Activated naive CD4-positive, alpha-beta T cell treated with anti-CD3 and anti-CD28 coated beads, Interleukin-2, amount 50 U/mL, for 24 hours (primary cell): ENCODE measurements at regions not wholly inside any gene's neighbourhood (a gene's known extent, or its start where the extent isn't known, plus 50 kb on each side); places are given as distances from the start of the nearest gene placed in this dataset.

Source experiments
- H3K27ac Mint-ChIP-seq: one replicate; pipeline ENCODE4 v1.8.0; 2021; ENCODE audit warnings: mild to moderate bottlenecking, mixed read lengths
- H3K27me3 Mint-ChIP-seq: one replicate; pipeline ENCODE4 v1.8.0; 2021; ENCODE audit warnings: mixed read lengths
- H3K36me3 Mint-ChIP-seq: one replicate; pipeline ENCODE4 v1.8.0; 2021; ENCODE audit warnings: mixed read lengths
- H3K4me1 Mint-ChIP-seq: one replicate; pipeline ENCODE4 v1.8.0; 2021; ENCODE audit warnings: mixed read lengths
- H3K4me3 Mint-ChIP-seq: one replicate; pipeline ENCODE4 v1.8.0; 2021; ENCODE audit warnings: mild to moderate bottlenecking, mixed read lengths
- H3K9me3 Mint-ChIP-seq: one replicate; pipeline ENCODE4 v1.8.0; 2021; ENCODE audit warnings: mixed read lengths

- Mint-ChIP-seq H3K4me3 (no peak overlapping the region), H3K36me3 (no peaks in the 10 kb centered on the region), H3K27ac (no peak overlapping the region), H3K4me1 (peaks cover 12% of the 10 kb centered on the region), H3K27me3 (no peaks in the 10 kb centered on the region), H3K9me3 (peaks cover 7% of the 10 kb centered on the region)
Measured at GRCh38 chr12:68491204-68491960, 119.3 kb upstream of the RAP1B start.

GRCh38 chr12:68495336-68496070 lies 115.2 kb upstream of the RAP1B start:
- Mint-ChIP-seq H3K36me3 (no peaks in the 10 kb centered on the region), H3K27ac (no peak overlapping the region), H3K27me3 (no peaks in the 10 kb centered on the region), H3K4me1 (peaks cover 24% of the 10 kb centered on the region), H3K4me3 (no peak overlapping the region), H3K9me3 (peaks cover 2% of the 10 kb centered on the region)

- Mint-ChIP-seq H3K36me3 (no peaks in the 10 kb centered on the region), H3K4me1 (peaks cover 23% of the 10 kb centered on the region), H3K9me3 (no peaks in the 10 kb centered on the region), H3K27ac (peak overlapping the region; percentile 37), H3K4me3 (no peak overlapping the region), H3K27me3 (no peaks in the 10 kb centered on the region)
Measured at GRCh38 chr12:68497107-68497506, 113.6 kb upstream of the RAP1B start.

GRCh38 chr12:68497702-68498101 lies 113.0 kb upstream of the RAP1B start:
- H3K9me3 Mint-ChIP-seq, result no peaks in the 10 kb centered on the region
- H3K36me3 Mint-ChIP-seq, result no peaks in the 10 kb centered on the region
- peaks cover 23% of the 10 kb centered on the region for H3K4me1 Mint-ChIP-seq
- H3K27ac Mint-ChIP-seq, result peak overlapping the region; percentile 5
- H3K4me3 Mint-ChIP-seq, result no peak overlapping the region
- no peaks in the 10 kb centered on the region for H3K27me3 Mint-ChIP-seq

- Mint-ChIP-seq H3K9me3 (no peaks in the 10 kb centered on the region), H3K4me3 (no peak overlapping the region), H3K27me3 (no peaks in the 10 kb centered on the region), H3K36me3 (no peaks in the 10 kb centered on the region), H3K4me1 (peaks cover 23% of the 10 kb centered on the region), H3K27ac (no peak overlapping the region)
Measured at GRCh38 chr12:68498736-68499135, 112.0 kb upstream of the RAP1B start.

GRCh38 chr12:68499616-68500015 lies 111.1 kb upstream of the RAP1B start:
- Mint-ChIP-seq H3K36me3 (no peaks in the 10 kb centered on the region), H3K4me3 (no peak overlapping the region), H3K27me3 (no peaks in the 10 kb centered on the region), H3K9me3 (no peaks in the 10 kb centered on the region), H3K4me1 (peaks cover 20% of the 10 kb centered on the region), H3K27ac (no peak overlapping the region)

- Mint-ChIP-seq H3K9me3 (no peaks in the 10 kb centered on the region), H3K36me3 (no peaks in the 10 kb centered on the region), H3K27ac (no peak overlapping the region), H3K4me1 (peaks cover 16% of the 10 kb centered on the region), H3K27me3 (no peaks in the 10 kb centered on the region), H3K4me3 (no peak overlapping the region)
Measured at GRCh38 chr12:68501226-68501625, 109.5 kb upstream of the RAP1B start.

GRCh38 chr12:68505970-68506369 lies 104.7 kb upstream of the RAP1B start:
- Mint-ChIP-seq H3K27ac (no peak overlapping the region), H3K9me3 (no peaks in the 10 kb centered on the region), H3K36me3 (no peaks in the 10 kb centered on the region), H3K4me1 (no peaks in the 10 kb centered on the region), H3K4me3 (no peak overlapping the region), H3K27me3 (no peaks in the 10 kb centered on the region)

GRCh38 chr12:68506619-68507018 lies 104.1 kb upstream of the RAP1B start:
- Mint-ChIP-seq H3K9me3 (no peaks in the 10 kb centered on the region), H3K27me3 (no peaks in the 10 kb centered on the region), H3K36me3 (no peaks in the 10 kb centered on the region), H3K4me3 (no peak overlapping the region), H3K4me1 (no peaks in the 10 kb centered on the region), H3K27ac (no peak overlapping the region)

GRCh38 chr12:68507657-68508056 lies 103.0 kb upstream of the RAP1B start:
- Mint-ChIP-seq H3K4me3 (no peak overlapping the region), H3K27ac (no peak overlapping the region), H3K9me3 (no peaks in the 10 kb centered on the region), H3K4me1 (no peaks in the 10 kb centered on the region), H3K27me3 (no peaks in the 10 kb centered on the region), H3K36me3 (no peaks in the 10 kb centered on the region)

GRCh38 chr12:68508576-68508975 lies 102.1 kb upstream of the RAP1B start:
- no peak overlapping the region for H3K4me3 Mint-ChIP-seq
- H3K36me3 Mint-ChIP-seq, result no peaks in the 10 kb centered on the region
- H3K4me1 Mint-ChIP-seq, result no peaks in the 10 kb centered on the region
- H3K27ac Mint-ChIP-seq, result no peak overlapping the region
- no peaks in the 10 kb centered on the region for H3K9me3 Mint-ChIP-seq
- no peaks in the 10 kb centered on the region for H3K27me3 Mint-ChIP-seq

GRCh38 chr12:68509242-68509641 lies 101.5 kb upstream of the RAP1B start:
- Mint-ChIP-seq H3K4me3 (no peak overlapping the region), H3K9me3 (no peaks in the 10 kb centered on the region), H3K27me3 (no peaks in the 10 kb centered on the region), H3K4me1 (no peaks in the 10 kb centered on the region), H3K27ac (no peak overlapping the region), H3K36me3 (no peaks in the 10 kb centered on the region)

GRCh38 chr12:68510397-68510796 lies 100.3 kb upstream of the RAP1B start:
- no peak overlapping the region for H3K27ac Mint-ChIP-seq
- no peaks in the 10 kb centered on the region for H3K27me3 Mint-ChIP-seq
- no peak overlapping the region for H3K4me3 Mint-ChIP-seq
- H3K9me3 Mint-ChIP-seq, result no peaks in the 10 kb centered on the region
- H3K4me1 Mint-ChIP-seq, result no peaks in the 10 kb centered on the region
- H3K36me3 Mint-ChIP-seq, result no peaks in the 10 kb centered on the region

GRCh38 chr12:68514807-68515411 lies 95.8 kb upstream of the RAP1B start:
- Mint-ChIP-seq H3K9me3 (no peaks in the 10 kb centered on the region), H3K36me3 (no peaks in the 10 kb centered on the region), H3K27me3 (no peaks in the 10 kb centered on the region), H3K27ac (no peak overlapping the region), H3K4me1 (no peaks in the 10 kb centered on the region), H3K4me3 (no peak overlapping the region)

GRCh38 chr12:68515793-68516192 lies 94.9 kb upstream of the RAP1B start:
- H3K36me3 Mint-ChIP-seq, result no peaks in the 10 kb centered on the region
- no peaks in the 10 kb centered on the region for H3K9me3 Mint-ChIP-seq
- H3K27ac Mint-ChIP-seq, result no peak overlapping the region
- H3K4me1 Mint-ChIP-seq, result no peaks in the 10 kb centered on the region
- no peaks in the 10 kb centered on the region for H3K27me3 Mint-ChIP-seq
- no peak overlapping the region for H3K4me3 Mint-ChIP-seq

GRCh38 chr12:68521321-68521839 lies 89.3 kb upstream of the RAP1B start:
- H3K9me3 Mint-ChIP-seq, result no peaks in the 10 kb centered on the region
- no peaks in the 10 kb centered on the region for H3K4me1 Mint-ChIP-seq
- no peaks in the 10 kb centered on the region for H3K27me3 Mint-ChIP-seq
- no peak overlapping the region for H3K27ac Mint-ChIP-seq
- H3K4me3 Mint-ChIP-seq, result no peak overlapping the region
- H3K36me3 Mint-ChIP-seq, result no peaks in the 10 kb centered on the region
